NCI-H2107 treated with DMSO at 0.1 percent for 48 hours (cell line): ENCODE measurements at regions not wholly inside any gene's neighbourhood (a gene's known extent, or its start where the extent isn't known, plus 50 kb on each side); places are given as distances from the start of the nearest gene placed in this dataset.

Source experiments
- DNase-seq: peaks from one replicate; lab custom pipeline; 2025; ENCODE audit not compliant: unreplicated experiment; lab: John Stamatoyannopoulos, UW

GRCh38 chr15:25181293-25182097 lies 226.7 kb downstream of the SNRPN start:
- DNase-seq: no peak

- no peak for DNase-seq
Observed at GRCh38 chr15:25182098-25182478, 227.3 kb downstream of the SNRPN start.

GRCh38 chr15:25182736-25183445 lies 228.1 kb downstream of the SNRPN start:
- DNase-seq: no peak

GRCh38 chr15:25183581-25184251 lies 228.9 kb downstream of the SNRPN start:
- DNase-seq: no peak

GRCh38 chr15:25184356-25185155 lies 229.8 kb downstream of the SNRPN start:
- DNase-seq: no peak

- no peak for DNase-seq
Observed at GRCh38 chr15:25185156-25185710, 230.4 kb downstream of the SNRPN start.

- DNase-seq: no peak
Observed at GRCh38 chr15:25185791-25186190, 231.0 kb downstream of the SNRPN start.

- DNase-seq: no peak
Observed at GRCh38 chr15:25186411-25186810, 231.6 kb downstream of the SNRPN start.

- no peak for DNase-seq
Observed at GRCh38 chr15:25186906-25187645, 232.3 kb downstream of the SNRPN start.

GRCh38 chr15:25188051-25188450 lies 233.3 kb downstream of the SNRPN start:
- DNase-seq: no peak

- no peak for DNase-seq
Observed at GRCh38 chr15:25188551-25189101, 233.8 kb downstream of the SNRPN start.

- no peak for DNase-seq
Observed at GRCh38 chr15:25189551-25189950, 234.8 kb downstream of the SNRPN start.

- DNase-seq: no peak
Observed at GRCh38 chr15:25192651-25193050, 237.9 kb downstream of the SNRPN start.

- no peak for DNase-seq
Observed at GRCh38 chr15:25207369-25207768, 231.5 kb downstream of the UBE3A start.

GRCh38 chr15:25208735-25209134 lies 230.1 kb downstream of the UBE3A start:
- no peak for DNase-seq

GRCh38 chr15:25220834-25221233 lies 218.0 kb downstream of the UBE3A start:
- DNase-seq: no peak

- no peak for DNase-seq
Observed at GRCh38 chr15:25224396-25224795, 214.4 kb downstream of the UBE3A start.

- no peak for DNase-seq
Observed at GRCh38 chr15:25226360-25226759, 212.5 kb downstream of the UBE3A start.

- DNase-seq: no peak
Observed at GRCh38 chr15:25228261-25228660, 210.6 kb downstream of the UBE3A start.

- DNase-seq: no peak
Observed at GRCh38 chr15:25230442-25230841, 208.4 kb downstream of the UBE3A start.
